Skin of body (tissue), 1 donor: ENCODE measurements at regions not wholly inside any gene's neighbourhood (a gene's known extent, or its start where the extent isn't known, plus 50 kb on each side); places are given as distances from the start of the nearest gene placed in this dataset.
A peak's percentile ranks its signal among the peaks of the same experiment; 100 is the strongest.
"Not testable (repeated sequence)": the region's sequence is repeated elsewhere in the genome, so short reads cannot be mapped to it uniquely, and the experiment has no call there.

Experiments used
- DNase-seq: peaks from one replicate; lab custom pipeline; 2025; lab: John Stamatoyannopoulos, UW

DNA sequence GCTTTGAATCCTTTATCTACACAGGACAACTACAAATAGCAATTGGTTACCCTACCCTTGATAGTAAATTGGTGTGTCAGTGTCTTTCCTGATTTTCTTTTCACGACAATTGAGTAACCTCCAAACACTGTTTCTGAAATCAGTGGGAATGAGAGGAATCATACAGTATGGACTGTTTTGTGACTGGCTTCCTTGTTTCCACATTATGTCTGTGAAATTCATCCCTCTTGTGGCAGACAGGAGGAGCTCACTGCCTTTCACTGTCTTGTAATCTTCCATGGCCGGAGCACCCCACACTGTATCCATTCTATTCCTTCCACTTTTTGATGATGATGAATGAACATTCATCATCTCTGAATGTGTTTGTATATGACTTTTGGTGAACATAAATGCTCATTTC lies 164.0 kb upstream of the PZP start:
- no peak for DNase-seq

DNA sequence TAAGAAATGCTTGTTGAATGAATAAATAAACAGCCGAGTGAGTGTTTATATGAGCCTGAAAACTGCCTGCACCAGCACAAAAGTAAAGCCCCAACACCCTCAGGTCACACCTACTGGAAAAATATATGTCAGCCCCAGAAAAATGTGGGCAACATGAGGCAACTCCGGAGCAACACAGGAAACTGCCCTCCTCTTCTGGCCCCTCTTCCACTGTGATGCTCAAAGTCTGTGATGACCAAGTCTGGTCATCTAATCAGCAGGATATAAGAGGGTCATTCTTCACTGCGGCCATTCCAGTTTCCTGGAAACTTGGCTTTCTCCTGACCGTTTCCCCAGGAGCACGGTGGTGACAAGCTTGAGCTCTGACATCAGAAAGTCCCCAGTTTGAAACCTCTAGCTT lies 159.6 kb upstream of the PZP start:
- DNase-seq, result no peak

DNA sequence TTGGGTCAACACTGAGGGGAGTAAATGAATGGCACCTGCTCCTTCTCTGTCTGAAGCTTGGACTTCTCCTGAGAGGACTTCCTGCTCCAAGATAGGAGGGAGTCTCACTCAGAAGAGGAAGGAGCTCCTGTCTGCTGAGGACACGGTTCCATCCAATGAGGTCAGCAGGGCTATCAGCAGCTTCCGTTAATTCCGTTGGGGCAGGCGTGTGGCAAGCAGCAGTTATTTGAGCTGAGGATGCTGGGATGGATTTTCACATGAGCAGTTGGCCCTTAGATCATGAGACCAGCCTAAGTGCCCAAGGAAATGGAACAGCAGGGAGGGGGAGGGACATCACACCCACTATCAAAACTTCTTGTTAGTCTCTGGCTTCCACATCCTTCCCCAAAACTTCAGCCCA lies 159.0 kb upstream of the PZP start:
- no peak for DNase-seq

DNA sequence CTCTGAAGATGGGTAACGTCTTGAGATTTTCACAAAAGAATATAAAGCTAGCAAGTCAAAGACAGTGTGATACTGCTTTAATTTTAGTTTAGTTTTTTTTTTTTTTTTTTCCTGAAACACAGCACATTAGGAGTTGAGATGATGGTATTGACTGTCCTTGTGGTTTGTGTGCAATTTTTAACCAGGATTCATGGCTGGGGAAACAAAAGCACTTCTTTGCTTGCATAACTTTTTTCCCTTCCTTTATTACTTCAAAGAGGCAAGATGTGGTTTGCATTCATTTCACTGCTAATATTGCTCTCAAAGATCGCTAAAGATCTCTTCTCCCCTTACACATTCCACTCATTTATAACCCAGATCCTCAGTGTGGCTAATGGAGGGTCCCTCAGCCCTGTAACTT lies 157.1 kb upstream of the PZP start:
- DNase-seq, result no peak

DNA sequence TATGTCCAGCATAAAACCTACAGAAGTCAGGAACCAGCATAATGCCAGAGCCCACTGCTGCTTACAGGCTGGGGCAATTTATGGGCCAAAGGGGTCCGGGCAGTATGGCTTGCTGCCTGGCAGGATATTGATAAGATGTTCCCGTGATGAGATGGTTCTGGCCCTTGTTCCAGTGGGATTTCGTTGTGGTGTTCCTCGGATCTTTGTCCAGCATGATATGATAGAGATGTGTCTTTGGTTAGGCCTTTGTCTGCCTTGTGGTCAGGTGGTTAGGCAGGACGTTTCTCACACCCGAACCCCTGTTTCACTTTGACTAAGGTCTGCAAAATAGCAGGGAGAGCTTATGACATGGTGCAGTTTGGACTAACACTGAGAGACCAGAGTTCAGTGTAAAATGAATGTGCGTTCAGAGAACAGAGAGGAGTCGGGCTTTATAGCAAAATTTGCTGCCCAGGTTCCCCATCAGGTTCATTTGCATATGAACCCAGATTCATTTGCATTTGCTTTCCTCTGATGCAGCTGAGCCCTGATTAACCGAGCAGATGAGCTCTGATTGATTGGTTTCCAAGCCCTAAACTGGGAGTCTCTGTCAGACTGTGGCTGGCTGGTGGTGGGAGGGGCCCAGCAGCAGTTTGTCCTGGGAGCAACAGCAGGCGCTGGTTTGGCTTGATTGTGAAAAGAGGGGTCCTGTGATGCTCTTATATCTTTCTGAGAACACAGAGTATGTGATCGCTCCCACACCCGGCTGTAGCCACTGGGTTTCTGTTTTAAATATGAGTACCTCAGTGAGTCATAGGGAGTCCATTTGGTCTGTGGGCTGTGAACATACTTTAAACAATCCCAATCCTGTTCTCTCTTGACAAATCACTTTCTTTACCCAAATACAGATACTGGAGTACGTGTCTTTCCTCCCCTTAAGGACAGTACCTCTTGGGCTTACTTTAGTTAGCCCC lies 156.3 kb upstream of the PZP start:
- DNase-seq, result no peak

DNA sequence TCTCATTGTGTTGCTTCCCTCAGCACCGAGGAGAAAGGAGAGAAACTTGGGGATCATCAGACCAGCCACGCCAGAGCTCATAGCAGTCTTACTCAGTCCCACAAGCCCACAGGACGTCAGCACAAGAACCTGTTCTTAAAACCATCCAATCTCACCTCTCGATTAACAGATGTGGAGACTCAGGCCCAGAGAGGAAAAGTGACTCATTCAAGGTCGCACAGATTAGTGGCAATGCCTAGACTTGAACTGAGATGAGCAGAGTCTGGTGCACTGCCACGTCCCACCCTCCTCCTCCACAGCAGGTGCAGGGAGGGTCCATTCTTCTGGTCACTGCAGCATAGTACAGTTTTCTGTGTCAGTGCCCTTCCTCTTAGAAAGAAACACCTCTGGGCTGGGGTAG lies 154.9 kb upstream of the PZP start:
- no peak for DNase-seq

DNA sequence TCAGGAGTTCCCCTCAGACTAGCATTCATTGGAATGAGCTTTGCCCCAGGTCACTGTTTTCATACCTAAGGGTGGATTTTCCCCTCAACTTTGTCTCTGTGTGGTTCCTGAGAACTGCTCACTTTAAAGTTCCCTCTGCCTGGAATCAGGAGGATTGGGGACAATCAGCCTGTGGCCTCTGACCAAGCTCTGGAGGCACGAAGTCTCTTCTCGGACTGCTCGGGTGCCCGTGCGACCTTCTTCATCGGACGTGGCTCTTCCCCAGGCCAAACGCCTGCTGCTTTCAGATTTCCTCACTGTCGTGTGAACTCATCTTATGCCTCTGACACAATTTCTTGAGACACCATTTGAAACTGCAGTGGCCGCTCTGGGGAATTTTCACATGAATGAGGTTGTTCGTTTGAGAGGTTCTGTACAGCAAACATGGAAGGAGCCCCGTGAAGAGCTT lies 153.7 kb upstream of the PZP start:
- DNase-seq, result no peak

DNA sequence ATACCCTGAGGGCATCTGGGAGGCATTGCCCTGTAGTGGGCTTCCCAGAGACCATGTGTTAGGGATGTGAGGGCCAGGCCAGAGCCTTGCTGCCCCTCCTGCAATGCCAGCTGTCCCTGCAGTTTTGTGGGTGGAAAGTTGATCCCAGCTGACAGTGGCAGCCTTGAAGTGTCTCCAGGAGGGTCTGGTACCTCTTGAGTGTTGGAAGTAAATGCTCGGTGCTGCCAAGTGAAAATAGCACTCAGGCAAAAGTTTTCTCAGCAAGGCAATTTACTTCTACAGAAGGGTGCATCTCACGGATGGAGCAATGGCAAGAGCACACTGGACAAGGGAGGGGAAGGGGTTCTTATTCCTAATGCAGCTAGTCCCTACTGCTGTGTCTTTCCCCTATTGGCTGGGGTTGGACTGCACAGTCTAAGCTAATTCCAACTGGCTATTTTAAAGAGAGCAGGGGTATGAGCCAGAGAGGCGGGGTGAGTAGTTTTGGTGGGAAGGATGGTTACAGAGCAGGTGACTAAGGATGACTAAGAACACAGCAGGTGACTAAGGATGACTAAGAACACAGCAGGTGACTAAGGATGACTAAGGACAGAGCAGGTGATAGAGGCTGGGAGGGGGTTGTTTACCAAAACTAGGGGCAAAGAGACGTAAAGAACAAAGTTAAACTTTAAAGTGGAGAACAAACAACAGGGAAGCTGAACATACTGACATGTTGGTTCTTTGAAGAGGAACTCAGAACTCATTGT lies 146.0 kb upstream of the PZP start:
- not testable (repeated sequence) for DNase-seq

DNA sequence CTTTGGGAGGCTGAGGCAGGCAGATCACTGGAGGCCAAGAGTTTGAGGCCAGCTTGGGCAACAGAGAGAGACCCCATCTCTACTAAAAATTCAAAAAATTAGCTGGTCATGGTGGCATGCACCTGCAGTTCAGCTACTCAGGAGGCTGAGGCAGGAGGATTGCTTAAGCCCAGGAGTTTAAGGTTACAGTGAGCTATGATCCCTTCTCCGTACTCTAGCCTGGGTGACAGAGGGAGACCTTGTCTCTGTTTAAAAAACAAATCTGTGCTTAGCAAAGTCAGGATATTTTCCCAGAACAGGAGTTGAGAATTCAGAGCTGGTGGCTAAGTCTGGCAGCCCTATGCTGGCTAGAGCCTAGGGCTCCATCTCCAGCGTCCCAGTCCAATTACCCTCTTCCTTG lies 142.9 kb upstream of the PZP start:
- no peak for DNase-seq

DNA sequence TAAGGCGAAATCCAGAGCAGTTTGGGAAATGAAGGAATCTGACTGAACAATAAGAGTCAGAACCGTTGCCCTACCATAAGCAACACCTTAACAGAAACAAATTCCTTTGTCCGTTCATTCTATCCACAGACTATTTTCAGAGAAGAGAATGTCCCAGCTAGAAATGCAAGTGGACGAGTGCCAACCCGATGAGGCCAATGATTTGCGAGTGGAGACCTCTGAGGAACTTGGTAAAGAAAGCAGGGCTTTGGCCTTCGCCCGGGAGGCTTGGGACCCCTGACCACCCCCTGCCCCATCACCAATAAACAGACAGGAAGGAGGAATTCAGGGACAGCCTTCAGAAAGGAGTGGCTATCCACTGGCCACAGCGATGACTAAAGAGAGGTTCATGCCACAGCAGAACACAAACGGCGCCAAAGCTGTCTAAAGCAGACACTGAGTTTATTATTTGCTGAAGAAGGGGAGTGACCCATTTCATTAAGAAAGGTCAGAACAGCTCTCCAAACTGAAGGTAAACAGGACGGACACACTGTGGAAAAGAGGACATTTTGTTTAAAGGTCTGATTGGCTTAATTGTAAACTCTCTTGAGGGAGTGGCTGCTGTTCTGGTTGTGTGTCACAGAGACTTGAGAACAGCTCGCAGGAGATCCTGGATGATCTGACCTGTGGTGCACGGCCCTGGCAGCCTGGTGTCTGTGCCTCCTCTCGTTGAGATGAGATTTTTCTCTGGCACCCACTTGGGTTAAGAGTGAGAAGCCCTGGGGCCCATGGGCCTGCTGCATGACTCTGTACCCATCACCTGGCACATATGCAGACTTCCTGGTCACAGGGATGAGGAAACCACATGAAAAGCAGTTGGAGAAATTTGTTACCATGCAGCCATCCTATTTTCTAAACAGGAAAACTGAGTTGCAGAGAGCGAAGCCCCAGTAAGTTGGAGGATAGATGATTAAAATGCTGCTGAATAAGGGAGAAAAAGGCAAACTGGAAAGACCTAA lies 142.0 kb upstream of the PZP start:
- no peak for DNase-seq

DNA sequence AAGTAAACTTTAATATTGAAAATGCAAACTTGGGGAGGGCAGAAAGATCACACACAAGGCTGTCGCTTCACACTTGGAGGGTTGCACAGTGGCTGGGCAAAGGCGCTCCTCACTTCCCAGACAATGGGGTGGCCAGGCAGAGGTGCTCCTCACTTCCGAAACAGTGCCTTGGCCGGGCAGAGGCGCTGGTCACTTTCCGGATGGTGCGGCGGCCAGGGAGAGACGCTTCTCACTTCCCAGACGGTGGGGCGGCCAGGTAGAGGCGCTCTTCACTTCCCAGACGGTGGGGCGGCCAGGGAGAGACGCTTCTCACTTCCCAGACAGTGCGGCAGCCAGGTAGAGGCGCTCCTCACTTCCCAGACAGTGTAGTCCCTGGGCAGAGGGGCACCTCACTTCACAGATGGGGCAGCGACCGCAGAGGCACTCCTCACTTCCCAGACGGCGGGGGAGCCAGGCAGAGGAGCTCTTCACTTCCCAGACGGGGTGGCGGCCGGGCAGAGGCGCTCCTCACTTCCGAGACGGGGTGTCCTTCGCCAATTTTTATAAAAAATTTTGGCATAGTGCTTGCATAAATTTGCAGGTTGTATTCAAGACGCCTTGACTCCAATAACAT lies 140.8 kb upstream of the PZP start:
- no peak for DNase-seq

DNA sequence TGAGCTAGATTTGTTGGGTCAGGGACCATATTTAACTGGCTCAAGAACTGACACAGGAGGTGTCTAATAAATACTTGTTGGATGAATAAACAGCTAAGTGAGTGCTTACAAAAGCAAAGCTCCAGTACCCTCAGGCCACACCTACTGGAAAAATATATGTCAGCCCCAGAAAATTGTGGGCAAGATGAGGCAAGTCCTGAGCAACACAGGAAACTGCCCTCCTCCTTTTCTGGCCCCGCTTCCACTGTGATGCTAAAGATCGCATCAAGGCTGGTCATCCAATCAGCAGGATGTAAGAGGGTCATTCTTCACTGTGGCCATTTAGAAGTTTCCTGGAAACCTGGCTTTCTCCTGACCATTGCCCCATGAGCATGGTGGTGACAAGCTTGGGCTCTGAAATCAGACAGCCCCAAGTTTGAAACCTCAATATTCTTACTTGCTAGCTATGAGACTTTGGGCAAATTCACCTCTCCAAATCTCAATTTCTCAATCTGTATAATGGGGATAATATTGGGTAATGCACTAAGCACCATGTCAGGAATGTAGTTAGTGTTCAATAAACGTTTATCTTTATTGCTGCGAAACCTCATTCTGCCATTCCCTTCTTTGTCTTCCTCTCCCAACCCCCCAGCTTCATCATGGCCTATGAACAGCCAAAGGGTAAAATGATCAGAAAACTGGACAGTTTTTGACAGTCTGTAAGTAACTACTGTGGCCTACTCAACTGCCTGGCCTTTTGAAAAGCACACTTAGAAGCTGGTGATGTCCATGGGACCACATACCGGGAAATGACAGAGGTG lies 139.3 kb upstream of the PZP start:
- no peak for DNase-seq

DNA sequence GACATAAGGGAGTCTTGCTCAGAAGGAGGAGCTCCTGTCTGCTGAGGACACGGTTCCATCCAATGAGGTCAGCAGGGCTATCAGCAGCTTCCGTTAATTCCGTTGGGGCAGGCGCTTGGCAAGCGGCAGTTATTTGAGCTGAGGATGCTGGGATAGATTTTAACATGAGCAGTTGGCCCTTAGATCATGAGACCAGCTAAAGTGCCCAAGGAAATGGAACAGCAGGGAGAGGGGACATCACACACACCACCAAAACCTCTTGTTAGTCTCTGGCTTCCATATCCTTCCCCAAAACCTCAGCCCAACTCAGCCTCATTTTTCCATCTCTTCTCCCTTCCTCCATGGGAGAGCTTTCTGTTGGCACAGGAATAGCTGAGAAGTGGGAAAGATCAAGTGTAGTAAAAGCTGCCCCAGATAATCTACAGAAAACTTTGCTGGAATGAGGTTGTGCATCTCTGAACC lies 138.7 kb upstream of the PZP start:
- DNase-seq, result no peak

DNA sequence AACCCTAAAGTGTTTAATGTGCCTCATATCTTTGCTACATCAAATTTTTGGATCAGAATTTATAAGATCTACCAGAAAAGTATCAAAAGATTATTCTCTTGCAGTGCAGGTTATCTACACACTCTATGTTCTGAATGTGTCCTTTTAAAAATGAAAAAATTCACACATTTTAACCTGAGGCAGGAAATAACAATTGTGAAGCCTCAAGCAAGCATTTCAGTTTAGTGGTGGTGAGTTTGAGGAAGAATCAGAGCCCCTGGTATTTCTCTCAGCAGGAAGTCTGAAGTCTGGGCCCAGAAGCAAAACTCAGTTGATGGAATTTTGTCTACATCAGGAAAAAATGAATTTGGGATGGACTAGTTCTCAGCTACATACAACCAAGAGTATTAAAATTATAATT lies 137.0 kb upstream of the PZP start:
- no peak for DNase-seq

DNA sequence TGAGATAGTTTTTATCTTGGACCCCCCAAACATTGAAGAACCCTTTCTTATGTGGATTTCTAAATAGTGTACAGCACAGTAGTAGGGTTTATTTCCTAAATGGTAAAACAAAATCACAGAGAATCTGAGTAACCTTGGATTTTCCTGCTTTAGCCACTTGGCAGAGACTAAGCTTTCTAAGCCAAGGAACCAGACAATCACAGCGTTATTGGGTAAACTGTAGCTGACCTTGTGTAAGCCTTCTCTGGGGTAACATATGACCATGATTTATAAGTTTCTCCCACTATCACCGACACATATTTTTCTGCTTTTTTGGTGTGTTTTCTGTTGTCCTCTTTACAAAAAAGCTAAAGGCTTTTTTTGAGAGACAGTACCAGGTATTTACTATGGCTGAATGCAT lies 136.3 kb upstream of the PZP start:
- DNase-seq, result no peak

DNA sequence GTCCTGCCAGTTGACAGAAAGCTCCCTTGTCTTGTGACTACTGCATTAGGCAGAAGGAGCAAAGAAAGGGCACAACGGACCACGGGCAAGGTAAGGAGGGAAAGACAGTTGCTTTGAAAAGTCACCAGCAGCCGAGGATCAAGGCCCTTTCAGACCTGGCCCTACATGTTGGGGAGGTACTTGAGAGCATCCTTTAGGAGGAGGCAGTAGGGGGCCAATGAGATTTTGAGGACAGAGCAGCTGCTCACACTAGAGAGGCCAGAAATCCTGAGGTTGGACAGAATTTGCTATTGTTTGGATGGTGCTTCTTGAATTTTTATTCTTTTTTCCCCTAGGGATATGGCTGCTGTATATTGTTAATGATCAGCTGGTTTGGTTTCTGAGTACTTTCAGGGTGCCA lies 135.5 kb upstream of the PZP start:
- DNase-seq, result no peak

DNA sequence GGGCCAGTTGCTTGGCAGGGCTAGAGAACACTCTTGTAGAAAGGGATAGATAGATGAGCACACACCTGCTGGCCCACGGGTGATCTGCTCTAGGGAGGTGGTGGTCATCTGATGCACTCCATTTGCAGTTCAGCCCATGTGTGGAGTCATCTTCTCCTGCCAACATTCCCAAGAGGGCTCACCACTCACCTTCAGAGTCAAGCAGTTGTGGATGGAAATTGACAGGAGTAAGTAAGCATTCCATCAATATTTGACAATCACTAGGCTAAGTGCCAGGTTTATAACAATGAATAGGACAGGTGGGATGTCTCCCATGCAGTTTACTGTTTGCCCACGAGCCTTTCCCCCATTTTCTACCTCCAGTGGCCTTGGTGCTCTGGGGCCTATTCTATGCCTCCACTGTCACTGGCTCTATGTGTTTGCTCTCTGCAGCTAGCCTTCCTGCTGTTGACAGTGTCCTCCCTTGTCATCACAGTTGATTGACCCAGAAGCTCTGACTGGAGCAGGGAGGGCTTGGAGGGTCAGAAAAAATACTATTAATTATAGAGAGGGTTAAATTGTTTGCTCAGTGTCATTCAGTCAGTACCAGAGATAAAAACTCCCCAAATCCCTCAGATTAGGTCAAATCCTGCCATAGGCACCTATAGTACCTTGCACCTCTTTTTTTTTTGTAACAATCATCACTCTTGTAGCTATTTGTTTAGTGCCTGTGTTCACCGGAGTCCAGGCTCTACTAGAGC lies 134.6 kb upstream of the PZP start:
- no peak for DNase-seq

DNA sequence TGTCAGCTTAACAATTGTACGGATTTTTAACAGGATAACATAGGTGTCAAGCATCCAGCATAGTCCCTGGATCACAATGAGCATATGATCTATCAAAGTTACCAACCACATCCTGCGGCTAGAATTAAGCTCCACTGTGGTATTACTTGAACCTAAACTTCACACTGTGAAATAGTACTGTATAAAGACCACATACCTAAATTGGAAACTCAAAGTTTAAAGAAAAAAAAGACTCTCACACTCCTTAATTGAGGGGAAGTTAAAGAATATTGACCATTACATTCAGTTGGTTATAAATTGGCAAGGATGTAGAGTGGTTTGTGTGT lies 133.0 kb upstream of the PZP start:
- no peak for DNase-seq

DNA sequence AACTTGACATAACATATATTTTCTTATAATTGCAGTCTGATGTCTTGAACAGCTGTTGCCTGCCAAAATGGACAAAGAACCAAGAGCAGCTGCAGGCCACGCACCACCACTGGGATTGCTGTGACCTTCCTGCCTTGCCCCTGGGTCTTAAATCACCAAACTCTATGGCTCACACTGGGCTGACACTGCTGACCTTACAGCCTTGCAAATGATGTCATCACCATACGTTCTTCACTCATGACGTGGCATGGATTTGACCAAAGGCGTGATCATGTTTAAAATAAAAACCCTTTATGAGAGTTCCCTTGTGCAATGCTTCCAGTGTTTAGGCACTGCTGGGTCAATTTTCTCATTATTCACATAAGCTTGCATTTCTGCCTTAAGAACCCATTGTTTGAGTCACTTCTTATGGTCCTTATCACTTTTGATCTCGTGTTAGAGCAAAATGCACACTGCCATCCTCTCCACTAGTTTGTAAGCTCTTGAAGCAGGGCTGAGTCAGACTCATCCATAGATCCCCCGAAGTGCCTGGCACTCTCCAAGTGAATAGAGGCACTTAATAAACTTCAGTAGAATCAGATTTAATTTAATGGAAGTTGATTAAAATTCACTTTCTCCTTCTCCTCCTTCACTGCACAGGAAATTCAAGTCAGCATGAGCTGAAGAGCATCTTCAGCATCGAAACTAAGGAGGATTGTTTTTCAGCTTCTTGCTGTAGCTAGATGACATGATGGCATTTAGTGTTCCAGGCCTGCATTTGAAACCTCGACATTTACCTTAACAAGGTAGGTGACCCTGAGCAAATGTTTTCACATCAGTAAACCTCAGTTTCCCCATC lies 132.4 kb upstream of the PZP start:
- peak; percentile 14 for DNase-seq
